Epidermal melanocyte (primary cell): ENCODE measurements at regions not wholly inside any gene's neighbourhood (a gene's known extent, or its start where the extent isn't known, plus 50 kb on each side); places are given as distances from the start of the nearest gene placed in this dataset.
"Not testable (repeated sequence)": the region's sequence is repeated elsewhere in the genome, so short reads cannot be mapped to it uniquely, and the experiment has no call there.

ENCODE experiments used
- DNase-seq: peaks from one replicate; pipeline ENCODE4 v3.0.0; 2011; ENCODE audit warnings: low spot score; ENCODE audit not compliant: insufficient read length

DNA sequence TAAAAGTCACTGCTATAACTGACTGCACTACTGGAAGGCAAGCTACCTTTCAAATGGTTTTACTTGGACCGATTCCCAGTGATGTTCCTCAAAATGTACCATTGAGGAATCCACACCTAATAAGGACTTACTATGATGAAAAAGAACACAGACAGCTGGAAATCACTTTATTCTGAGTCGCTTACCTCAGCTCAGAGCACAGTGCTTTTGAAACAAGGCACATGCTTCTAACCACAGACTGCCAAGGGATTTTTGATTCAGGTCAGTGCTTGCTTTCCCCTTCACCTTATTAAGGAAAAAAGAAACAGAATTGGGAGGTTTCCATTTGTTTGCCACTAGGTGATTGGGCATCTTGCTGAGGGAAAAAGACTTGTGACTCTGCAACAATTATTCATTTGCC lies 707.5 kb upstream of the FSHR start:
- DNase-seq: no peak

DNA sequence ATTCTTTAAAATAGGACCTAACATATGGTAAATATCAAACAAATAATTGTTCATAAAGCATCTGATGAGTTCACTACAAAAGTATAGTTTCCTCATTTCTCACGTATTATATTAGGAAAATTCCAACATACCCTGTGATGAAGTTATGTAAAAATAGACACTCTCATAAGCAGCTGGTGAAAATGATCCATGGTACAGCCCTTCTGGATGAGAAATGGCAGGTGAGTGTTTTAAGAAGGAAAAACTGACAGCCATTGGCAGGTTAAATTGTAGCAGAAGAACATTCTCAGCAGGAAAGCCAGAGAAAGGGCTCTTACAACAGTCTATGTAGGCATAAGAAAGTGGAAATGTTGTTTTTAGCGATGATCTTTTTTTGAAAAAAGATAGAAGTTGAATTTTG lies 706.5 kb upstream of the FSHR start:
- no peak for DNase-seq

DNA sequence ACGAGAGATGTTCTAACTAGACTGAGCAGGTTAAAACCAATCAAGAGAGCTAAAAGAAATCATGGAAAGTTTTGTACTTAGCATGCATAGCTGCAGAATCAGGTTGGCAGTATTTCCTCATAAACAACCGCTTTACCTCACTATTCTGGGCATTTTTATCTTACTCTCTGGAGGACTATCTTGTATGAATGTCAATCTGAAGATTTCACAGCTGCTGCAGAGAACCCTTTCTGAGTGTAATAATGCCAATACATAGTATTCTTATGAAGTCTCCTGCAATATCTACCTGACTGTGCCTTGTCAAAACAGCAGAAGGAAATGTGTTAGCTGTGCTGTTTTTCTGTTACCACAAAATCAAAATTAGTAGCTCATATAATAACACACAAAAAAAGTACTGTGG lies 705.9 kb upstream of the FSHR start:
- DNase-seq: no peak

DNA sequence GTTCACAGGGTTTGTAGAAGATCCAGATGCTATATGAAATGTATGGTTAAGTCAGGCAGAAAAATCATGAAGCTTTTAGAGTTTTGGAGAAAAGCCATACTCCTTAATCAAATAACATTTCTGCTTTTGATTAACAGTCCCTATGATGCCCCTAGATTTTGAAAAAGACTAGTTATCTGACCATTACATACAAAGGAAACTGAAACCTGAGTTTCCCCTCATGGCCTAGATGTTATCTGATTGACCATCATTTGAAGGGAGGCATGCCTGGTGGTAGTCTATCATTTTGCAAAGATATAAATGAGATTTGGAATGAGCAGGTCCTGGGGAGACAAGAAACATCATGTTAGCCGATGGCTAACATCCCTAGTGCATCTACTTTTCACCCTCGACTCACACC lies 704.3 kb upstream of the FSHR start:
- no peak for DNase-seq

DNA sequence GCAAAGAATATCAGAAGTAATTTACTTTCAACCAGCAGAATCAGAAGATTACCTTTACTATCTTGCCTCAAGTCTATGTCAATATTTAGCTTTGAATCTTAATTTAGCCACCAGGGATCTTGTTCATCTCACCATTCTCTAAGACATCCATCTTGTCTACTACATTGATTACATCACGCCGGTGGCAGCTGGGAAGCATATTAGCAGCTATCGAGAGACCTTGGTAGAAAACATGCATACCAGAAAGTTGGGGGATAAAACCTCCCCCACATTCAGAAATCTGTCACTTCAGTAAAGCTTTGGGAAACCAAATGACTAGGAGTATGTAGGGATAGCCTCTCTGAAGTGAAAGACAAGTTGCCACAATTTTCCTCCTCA lies 703.8 kb upstream of the FSHR start:
- no peak for DNase-seq

DNA sequence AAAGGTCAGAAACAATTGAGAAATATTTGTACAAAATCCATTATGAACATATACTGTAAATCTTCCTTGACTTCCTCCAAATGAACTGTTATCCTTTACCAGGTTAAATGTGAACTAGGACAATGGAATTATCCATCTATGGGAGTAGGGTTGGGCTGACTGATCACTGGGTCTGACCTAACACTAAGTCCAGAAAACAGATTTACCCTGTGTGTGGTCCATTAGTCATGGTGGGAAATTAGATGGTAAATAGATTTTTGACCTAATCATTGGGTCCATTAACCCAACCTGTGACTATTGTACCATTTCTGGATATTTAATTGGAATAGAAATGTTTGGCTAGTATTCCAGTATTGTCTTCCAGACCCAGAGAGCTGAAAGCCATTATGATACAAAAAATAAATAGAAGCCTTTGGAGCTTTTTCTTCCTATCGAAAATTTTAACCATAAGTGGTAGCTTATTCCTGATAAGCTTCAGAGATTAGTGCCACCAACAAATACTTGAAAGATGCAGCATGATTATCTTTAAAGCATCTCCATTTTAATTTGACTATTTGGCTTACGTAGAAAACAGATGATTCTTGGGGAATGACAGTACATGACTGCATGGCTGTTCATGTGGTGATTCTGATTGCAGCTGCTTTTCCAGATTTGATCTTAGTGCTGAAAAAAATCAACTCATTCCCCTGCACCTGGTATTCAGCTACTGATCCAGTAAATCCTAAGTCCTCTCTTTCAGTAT lies 703.2 kb upstream of the FSHR start:
- DNase-seq: no peak

DNA sequence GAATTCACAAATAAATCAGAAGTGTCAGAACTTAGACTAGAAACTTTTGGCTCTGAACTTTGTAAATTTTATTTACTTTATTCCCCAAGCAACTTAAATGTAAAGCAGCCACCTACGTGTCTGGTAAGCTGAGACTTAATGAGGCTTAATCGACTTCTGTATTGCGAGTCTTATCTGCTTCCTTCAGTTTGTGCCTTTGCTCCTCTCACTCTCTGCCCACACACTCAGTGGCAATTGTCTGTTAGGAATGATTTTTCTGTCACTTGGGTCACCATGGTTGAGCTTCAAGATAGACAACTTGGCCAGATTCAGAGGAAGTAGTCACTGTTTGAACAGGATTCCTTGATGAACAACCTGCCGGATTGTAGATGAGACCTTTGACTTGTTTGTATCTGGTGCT lies 691.4 kb upstream of the FSHR start:
- no peak for DNase-seq

DNA sequence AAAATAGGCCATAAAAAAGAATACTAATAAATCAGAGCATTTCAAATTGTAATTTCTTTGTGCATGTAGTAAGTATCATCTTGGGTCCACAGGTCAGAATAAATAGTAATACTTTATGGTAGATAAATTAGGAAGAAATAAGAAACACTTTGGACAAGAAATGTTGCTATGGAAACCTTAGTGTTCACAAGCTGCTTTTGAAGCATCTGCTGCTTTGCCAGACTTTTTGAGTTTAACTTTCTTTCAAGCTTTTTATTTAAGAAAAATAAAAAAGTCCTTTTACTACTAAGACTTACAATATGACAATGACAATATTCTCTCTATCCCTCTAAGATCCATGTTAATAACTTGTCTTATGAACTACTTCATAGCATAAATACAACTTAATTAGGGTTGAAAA lies 690.7 kb upstream of the FSHR start:
- DNase-seq: no peak

DNA sequence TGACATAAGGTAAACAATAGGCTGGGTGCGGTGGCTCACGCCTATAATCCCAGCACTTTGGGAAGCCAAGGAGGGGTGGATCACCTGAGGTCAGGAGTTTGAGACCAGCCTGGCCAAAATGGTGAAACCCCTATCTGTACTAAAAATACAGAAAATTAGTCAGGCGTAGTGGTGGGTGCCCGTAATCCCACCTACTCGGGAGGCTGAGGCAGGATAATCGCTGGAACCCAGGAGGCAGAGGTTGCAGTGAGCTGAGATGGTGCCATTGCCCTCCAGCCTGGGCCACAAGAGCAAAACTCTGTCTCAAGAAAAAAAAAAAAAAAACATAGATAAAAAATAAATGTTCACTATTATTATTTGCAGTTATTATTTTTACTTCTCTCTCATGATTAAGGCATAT lies 689.8 kb upstream of the FSHR start:
- DNase-seq: not testable (repeated sequence)

DNA sequence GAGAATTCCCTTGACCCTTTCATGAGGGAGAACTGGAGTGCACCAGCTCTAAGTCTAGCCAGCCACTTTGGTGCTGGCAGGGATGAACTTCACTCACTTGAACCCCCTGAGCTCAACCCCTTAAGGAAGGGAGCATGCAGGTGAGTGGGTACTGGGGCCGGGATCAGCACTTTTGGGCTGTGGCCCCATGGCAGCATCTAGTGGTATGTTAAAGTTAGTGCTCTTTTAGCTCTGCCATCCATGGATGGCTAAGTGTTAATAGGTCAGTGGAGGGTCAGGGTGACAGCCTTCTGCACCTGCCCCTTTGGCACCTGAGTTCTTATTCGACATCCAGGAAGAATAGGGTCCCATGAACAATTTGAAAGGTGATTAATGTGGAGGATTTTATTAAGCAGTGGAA lies 689.0 kb upstream of the FSHR start:
- no peak for DNase-seq

DNA sequence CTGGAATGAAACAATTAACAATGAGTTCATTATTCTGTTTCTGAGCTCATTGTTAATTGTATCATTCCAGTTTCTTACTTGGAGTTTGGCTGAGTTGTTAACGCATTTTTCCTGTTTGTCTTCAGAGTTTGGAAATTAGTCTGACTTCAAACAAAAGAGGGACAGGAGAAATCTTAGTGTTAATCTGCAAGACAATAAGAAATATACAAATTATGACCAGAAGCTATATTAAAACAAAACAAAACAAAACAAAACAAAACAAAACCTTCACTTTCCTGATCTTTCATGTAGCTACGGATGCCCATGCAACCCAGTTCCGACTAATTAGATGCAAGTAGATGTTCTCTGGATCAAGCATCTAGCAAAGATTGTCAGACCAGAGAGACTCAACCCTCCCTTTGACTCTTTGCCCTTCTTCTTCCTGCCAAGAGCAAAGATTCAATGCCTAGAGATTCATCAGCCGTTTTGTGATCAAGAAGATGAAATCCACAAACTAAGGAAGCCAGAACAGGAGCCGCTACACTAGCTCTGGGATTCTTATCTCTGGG lies 686.2 kb upstream of the FSHR start:
- DNase-seq: no peak

DNA sequence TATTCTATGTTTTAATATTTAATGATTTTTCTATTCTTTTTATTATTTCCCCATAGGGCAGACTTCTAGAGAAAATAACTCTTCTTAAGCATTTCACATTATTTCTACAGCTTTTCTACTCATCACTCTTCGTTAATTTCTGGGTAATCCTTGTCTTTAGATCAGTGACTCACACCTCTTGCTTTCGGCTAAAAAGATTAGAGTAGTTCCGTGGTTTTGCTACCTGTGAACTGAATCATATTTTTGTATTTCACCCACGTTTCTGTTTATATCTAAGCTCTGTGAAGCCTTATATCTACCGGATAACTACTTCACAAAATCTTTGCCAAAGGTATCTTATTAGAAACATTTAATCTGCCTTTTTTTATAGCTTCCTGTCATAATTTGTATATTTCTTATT lies 685.5 kb upstream of the FSHR start:
- no peak for DNase-seq

DNA sequence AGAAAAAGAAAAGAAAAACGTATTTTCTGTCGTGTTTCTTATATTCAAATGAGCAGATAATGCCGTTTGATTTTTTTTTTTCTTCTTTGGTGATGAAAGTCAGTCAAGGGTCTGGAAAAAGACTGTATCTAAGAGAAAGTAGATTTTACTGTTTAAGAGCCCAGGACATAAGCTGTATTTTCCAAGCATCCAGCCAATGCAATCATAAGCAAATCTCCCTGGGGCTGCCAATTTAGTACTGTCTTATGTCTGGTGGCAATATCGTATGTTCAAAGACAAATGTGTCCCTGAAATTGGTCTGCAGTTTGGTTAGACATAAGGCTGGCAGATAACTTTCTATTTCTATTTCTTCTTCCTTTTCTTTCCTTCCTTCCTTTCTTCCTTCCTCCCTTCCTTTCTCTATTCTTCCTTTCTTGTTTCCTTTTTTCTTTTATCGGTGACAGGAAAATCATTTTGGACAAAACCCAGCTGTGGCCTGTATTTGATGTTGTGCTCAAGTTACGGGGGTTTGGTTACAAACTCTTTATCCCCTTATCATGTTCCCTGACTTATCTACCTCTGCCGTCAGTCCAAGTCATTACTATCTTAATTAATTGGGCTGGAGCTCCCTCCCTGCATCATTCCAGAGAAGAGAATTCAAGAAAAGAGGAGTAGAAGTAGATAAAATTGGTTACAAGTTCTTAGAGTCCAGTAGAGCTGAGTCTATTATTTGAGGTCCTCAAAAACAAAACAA lies 683.4 kb upstream of the FSHR start:
- no peak for DNase-seq

DNA sequence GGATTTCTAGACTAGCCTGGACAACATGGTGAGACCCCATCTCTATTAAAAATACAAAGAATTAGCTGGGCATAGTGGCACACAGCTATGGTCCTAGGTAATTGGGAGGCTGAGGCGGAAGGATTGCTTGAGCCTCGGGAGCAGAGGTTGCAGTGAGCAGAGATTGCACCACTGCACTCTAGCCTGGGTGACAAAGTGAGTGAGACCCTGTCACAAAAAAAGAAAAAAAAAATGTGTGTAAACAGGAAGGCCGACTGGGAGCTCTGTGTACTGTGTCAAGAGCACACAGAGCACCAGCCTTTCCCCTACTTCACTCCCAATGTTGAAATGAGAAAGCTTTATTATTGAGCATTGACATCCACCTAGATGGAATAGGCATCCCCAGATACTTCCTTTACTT lies 681.7 kb upstream of the FSHR start:
- no peak for DNase-seq

DNA sequence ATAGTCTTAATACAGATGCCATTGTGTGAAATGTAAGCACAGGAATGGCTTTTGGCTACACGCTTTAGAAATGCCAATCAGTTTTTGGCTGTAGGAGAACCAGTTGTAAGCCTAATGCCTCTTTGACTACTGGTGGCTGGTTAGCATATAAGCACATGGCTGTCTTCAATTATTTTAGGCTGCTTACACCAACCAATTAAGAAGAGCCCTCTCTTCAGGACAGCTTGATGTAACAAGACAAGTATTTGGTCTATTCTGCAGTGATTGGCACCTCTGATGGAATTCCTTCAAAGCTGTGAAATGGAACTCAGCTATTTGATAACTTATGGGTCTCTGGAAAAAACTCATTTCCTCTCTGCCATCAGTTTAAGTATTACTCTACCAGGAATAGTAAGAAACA lies 680.1 kb upstream of the FSHR start:
- no peak for DNase-seq

DNA sequence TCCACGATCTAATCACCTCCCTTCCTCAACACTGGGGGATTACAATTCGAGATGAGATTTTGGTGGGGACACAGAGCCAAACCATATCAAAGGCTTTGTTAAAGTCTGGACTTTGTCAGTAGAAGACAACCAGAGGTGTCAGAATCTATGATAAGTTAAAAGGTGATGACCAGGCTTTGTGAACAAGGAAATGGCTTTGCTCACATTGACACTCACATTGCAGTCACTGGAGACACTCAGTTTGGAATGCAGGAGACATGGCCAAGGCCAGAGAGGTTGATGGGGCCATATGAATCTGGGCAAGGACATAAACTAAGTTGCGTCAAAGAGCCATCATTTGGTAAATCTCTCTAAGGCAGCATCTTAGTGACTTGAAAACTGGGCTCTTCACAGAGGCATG lies 678.2 kb upstream of the FSHR start:
- DNase-seq: no peak

DNA sequence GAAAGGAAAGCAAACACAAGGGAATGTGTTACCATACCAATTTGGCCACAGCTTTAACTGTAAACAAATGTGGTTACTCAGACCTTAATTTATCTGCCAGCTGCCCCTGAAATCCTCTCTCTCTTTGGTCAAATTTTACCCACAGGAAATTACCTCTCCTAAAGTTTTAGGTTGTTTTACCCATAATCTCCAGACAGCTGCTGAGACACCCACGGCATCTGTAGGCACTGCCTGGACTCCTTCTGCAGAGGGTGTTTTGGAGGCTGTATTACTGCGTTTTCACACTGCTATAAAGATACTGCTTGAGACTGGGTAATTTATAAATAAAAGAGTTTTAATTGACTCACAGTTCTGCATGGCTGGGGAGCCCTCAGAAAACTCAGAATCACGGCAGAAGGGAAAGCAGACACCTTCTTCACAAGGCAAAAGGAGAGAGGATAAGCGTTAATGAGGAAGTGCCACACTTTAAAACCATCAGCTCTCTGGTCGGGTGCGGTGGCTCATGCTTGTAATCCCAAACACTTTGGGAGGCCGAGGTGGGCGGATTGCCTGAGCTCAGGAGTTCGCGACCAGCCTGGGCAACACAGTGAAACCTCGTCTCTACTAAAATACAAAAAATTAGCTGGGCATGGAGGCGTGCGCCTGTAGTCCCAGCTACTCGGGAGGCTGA lies 677.5 kb upstream of the FSHR start:
- DNase-seq: no peak

DNA sequence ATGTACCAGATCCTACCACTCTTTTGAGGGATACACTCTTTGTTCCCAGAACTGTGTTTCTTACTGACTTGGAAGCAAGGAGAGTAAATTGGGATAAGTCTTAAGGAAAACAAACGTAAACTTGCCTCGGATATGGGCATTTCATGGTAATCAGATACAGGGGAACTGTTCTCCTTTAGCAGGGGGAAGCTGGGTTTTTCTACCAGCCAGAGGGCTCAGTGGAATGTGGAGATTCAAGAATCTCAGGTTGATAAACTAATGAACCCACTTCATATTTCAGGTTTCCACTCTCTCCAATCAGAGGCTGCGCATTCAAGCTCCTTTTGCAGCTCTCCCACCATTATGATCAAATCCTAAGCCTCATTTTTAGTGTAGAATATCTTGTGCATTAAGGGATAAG lies 676.5 kb upstream of the FSHR start:
- no peak for DNase-seq

DNA sequence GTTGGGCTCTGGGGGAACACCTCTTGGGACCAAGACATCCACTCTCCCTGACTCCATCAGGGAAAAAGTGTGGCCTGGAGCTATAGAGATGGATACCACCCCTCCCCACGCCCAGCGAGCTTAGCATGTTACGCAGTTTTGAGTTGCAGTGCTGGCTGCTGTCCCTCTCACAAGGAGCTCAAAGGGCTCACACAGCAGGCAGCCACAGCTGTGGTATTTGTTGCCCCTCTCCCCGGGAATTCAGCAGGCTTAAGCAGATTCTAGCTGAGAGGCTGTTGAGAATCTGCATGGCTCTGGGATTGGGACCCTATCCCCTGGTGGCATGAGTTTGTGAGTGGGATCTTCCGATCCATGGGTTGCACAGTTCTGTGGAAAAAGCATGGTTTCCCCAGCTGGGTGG lies 673.1 kb upstream of the FSHR start:
- DNase-seq: no peak

DNA sequence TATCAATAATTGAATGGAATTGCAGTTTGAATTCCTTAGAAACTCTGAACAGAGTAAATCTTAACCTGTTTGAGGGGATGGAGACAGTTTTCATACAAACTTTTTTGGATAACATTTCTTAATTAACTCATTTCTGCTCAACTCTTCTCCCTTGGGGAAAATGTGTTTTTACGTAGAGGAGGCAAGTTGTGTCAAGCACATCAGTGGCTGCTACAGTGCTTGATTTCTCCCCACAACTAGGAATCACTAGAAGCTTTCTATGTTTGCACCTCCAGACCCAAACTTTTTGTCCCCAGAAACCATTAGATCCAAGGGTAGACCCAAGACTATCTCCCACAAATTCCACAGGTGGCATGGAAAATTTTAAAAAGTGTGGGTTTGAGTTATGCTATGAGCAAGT lies 658.9 kb upstream of the FSHR start:
- DNase-seq: no peak

DNA sequence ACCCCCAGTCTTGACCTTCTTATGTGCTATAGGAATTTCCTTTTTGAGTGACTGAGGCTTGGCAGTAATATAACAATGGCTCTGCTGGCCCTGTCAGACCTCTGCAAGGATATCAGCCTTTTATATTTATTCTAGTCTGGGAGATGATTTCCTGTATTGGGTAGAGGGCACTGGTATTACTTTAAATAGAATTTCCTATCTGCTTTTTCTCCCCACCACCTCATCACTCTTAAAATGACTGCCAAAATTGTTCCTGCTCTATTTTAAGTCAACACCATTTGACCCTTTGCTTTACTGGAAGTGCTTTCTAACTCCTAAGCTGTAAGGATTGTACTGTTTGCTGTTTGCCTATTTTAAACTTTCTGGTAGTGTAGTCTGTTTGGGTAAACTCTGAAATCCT lies 658.4 kb upstream of the FSHR start:
- DNase-seq: no peak

DNA sequence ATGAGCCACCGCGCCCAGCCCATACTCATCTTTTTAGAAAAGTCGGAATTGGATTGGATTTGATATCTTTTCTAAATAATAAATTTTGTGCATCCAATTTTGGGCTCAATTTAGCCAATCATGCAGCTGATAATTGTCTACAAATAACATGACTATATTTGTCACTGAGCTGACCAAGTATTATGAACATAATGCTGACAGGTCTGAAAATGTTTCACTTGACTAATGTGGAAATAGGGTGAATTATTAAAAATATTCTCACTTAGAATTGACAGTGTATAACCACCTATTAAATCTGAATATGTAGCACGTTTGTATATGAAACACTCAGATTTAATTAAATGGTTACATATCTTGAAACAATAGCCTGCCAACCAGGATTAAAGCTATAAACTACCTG lies 657.2 kb upstream of the FSHR start:
- no peak for DNase-seq

DNA sequence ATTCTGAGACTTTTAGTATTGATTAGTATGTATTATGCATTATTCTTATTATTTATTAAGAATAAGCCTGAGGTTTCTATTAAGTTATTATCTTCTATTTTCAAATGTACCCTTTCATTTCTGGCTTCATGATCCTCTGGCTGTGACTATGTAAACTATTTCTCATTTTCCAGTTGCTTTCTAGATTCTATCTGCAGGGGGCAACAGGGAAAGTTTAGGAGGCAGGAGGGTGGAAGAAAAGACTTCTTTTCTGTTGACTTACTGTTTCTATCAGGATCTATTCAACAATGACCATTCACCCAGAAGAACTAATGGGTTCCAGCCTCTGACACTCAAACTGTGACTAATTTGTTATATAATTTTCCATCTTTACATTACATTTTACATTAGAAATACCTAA lies 653.4 kb upstream of the FSHR start:
- DNase-seq: no peak
